ENCODE measurements at regions not wholly inside any gene's neighbourhood (a gene's known extent, or its start where the extent isn't known, plus 50 kb on each side); places are given as distances from the start of the nearest gene placed in this dataset.
"Not testable (repeated sequence)": the region's sequence is repeated elsewhere in the genome, so short reads cannot be mapped to it uniquely, and the experiment has no call there.

GRCh38 chr5:138640646-138641254, 65.5 kb upstream of the HSPA9 start:
- TF ChIP-seq CTCF (IDR thresholded peaks at IDR 0.05; ENCODE audit: extremely low read depth, missing control alignments) = no peak
- no peak for DNase-seq (ENCODE audit: low spot score)

GRCh38 chr5:138640138-138640537, 64.9 kb upstream of the HSPA9 start:
- no peak for DNase-seq (ENCODE audit: low spot score)
- no peak for TF ChIP-seq CTCF (IDR thresholded peaks at IDR 0.05; ENCODE audit: extremely low read depth, missing control alignments)

- TF ChIP-seq CTCF (IDR thresholded peaks at IDR 0.05; ENCODE audit: extremely low read depth, missing control alignments) = no peak
- no peak for DNase-seq (ENCODE audit: low spot score)
These were observed 64.1 kb upstream of the HSPA9 start for GRCh38 chr5:138639326-138639725.

- TF ChIP-seq CTCF (IDR thresholded peaks at IDR 0.05; ENCODE audit: extremely low read depth, missing control alignments) = no peak
- DNase-seq (ENCODE audit: low spot score) = no peak
These were observed 62.1 kb upstream of the HSPA9 start for GRCh38 chr5:138637256-138637655.

- no peak for TF ChIP-seq CTCF (IDR thresholded peaks at IDR 0.05; ENCODE audit: extremely low read depth, missing control alignments)
- DNase-seq (ENCODE audit: low spot score) = no peak
These were observed 61.3 kb upstream of the HSPA9 start for GRCh38 chr5:138636398-138636944.

DNA sequence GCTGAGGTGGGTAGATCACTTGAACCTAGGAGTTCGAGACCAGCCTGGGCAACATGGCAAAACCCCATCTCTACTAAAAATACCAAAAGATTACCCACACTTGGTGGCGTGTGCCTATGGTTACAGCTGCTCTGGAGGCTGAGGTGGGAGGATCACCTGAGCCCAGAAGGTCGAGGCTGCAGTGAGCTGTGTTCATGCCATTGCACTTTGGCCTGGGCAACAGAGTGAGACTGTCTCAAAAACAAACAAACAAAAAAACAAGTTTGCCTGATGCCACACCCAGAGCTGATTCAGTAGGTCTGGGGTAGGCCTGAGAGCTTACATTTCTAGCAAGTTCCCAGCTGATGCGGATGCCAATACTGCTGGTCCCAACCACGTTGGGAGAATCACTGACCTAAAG, 60.5 kb upstream of the HSPA9 start:
- no peak for TF ChIP-seq CTCF (IDR thresholded peaks at IDR 0.05; ENCODE audit: extremely low read depth, missing control alignments)
- no peak for DNase-seq (ENCODE audit: low spot score)

- TF ChIP-seq CTCF (IDR thresholded peaks at IDR 0.05; ENCODE audit: extremely low read depth, missing control alignments) = no peak
- DNase-seq (ENCODE audit: low spot score) = no peak
These were observed 60.1 kb upstream of the HSPA9 start for GRCh38 chr5:138635265-138635664.

DNA sequence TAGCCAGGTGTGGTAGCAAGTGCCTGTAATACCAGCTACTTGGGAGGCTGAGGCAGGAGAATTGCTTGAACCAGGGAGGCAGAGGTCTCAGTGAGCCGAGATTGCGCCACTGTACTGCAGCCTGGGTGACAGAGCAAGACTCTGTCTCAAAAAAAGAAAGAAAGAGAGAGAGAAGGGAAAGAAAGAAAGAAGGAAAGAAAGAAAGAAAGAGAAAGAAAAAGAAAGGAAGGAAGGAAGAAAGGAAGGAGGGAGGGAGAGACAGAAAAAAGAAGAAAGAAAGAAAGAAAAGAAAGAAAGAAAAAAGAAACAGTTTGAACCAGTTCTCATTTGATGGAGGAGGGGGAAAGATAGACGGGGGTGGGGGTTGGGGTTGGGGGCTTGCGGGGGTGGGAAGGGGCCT, 59.6 kb upstream of the HSPA9 start:
- DNase-seq (ENCODE audit: low spot score) = not testable (repeated sequence)
